ENCODE measurements at regions not wholly inside any gene's neighbourhood (a gene's known extent, or its start where the extent isn't known, plus 50 kb on each side); places are given as distances from the start of the nearest gene placed in this dataset.
"Not testable (repeated sequence)": the region's sequence is repeated elsewhere in the genome, so short reads cannot be mapped to it uniquely, and the experiment has no call there.

GRCh38 chr6:67426686-67427085 is 1208.4 kb upstream of the ADGRB3 start:
- TF ChIP-seq CTCF (IDR thresholded peaks at IDR 0.05); POLR2AphosphoS5 (IDR thresholded peaks at IDR 0.05; ENCODE audit: insufficient read depth in 1 of 2, low read depth in 1 of 2): not testable (repeated sequence)

All from vagina (tissue), 2 donors.